ENCODE measurements at regions not wholly inside any gene's neighbourhood (a gene's known extent, or its start where the extent isn't known, plus 50 kb on each side); places are given as distances from the start of the nearest gene placed in this dataset.

GRCh38 chr6:18328540-18328939 lies 58.6 kb upstream of the RNF144B start:
- TF ChIP-seq POLR2A (IDR thresholded peaks at IDR 0.05; ENCODE audit: low read depth, low read length), result no peak
- TF ChIP-seq TAF1 (IDR thresholded peaks at IDR 0.05; ENCODE audit: low read depth, low read length), result no peak
- no peak for TF ChIP-seq PAX5 (IDR thresholded peaks at IDR 0.05; ENCODE audit: insufficient read depth, low read length, severe bottlenecking)
- TF ChIP-seq POLR2AphosphoS5 (IDR thresholded peaks at IDR 0.05; ENCODE audit: low read depth, low read length), result no peak
- no peak for TF ChIP-seq POU2F2 (IDR thresholded peaks at IDR 0.05; ENCODE audit: low read depth, low read length)
- no peak for TF ChIP-seq SPI1 (IDR thresholded peaks at IDR 0.05; ENCODE audit: low read depth, low read length)

All from GM12891 (cell line).